SU-DHL-6 (cell line): ENCODE measurements at regions not wholly inside any gene's neighbourhood (a gene's known extent, or its start where the extent isn't known, plus 50 kb on each side); places are given as distances from the start of the nearest gene placed in this dataset.

Experiments used
- H2AFZ ChIP-seq: fragments of 200-600 bp; sonication (generic); 2 replicates; pipeline ENCODE4 v1.6.1; 2014; ENCODE audit warnings: low read depth, mild to moderate bottlenecking, moderate library complexity, mixed read lengths, antibody characterized with exemption, low read length; ENCODE audit not compliant: severe bottlenecking
- H3F3A ChIP-seq: fragments of 200-600 bp; shearing (Covaris generic); 2 replicates; pipeline ENCODE4 v1.6.0; 2016; ENCODE audit warnings: antibody characterized with exemption, mild to moderate bottlenecking; ENCODE audit not compliant: insufficient read depth
- H3K27ac ChIP-seq: fragments of 200-600 bp; sonication (generic); 2 replicates; pipeline ENCODE4 v1.5.1; 2016; ENCODE audit warnings: low read depth, mild to moderate bottlenecking, low read length, moderate library complexity, mixed read lengths
- H3K27me3 ChIP-seq: fragments of 200-600 bp; sonication (generic), shearing (Covaris generic); 2 replicates; pipeline ENCODE4 v1.6.0; 2014; ENCODE audit warnings: mild to moderate bottlenecking, low read length
- H3K36me3 ChIP-seq: fragments of 200-600 bp; sonication (generic); 2 replicates; pipeline ENCODE4 v1.6.1; 2014; ENCODE audit warnings: mild to moderate bottlenecking, low read length, mixed read lengths
- H3K4me2 ChIP-seq: fragments of 300-600, 200-600 bp; shearing (Covaris generic), sonication (generic); 2 replicates; pipeline ENCODE4 v1.6.0; 2014; ENCODE audit warnings: low read length, low read depth, mild to moderate bottlenecking; ENCODE audit not compliant: poor library complexity, severe bottlenecking
- H3K4me3 ChIP-seq: fragments of 200-600 bp; sonication (generic); 2 replicates; pipeline ENCODE4 v1.5.1; 2014; ENCODE audit warnings: antibody characterized with exemption, low read length, mild to moderate bottlenecking, mixed read lengths; ENCODE audit not compliant: insufficient read depth, poor library complexity, severe bottlenecking
- H3K79me2 ChIP-seq: fragments of 200-600 bp; sonication (generic); 2 replicates; pipeline ENCODE4 v1.6.1; 2014; ENCODE audit warnings: mild to moderate bottlenecking, low read length, moderate library complexity; ENCODE audit not compliant: insufficient read depth
- H3K9ac ChIP-seq: fragments of 200-600 bp; sonication (generic); 2 replicates; pipeline ENCODE4 v1.7.0; 2014; ENCODE audit warnings: mild to moderate bottlenecking, low read length
- H3K9me2 ChIP-seq: fragments of 200-600 bp; sonication (generic); replicated peaks from 2 replicates; pipeline ENCODE4 v1.6.1; 2014; ENCODE audit warnings: low read length; ENCODE audit not compliant: insufficient read depth
- H3K9me3 ChIP-seq: fragments of 200-600 bp; sonication (generic); 2 replicates; pipeline ENCODE4 v1.6.1; 2014; ENCODE audit warnings: low read length, mixed read lengths; ENCODE audit not compliant: insufficient read depth
- H4K20me1 ChIP-seq: fragments of 200-600 bp; sonication (generic); 2 replicates; pipeline ENCODE4 v1.6.1; 2014; ENCODE audit warnings: low read depth, mild to moderate bottlenecking, antibody characterized with exemption, low read length, moderate library complexity, mixed read lengths
- CTCF ChIP-seq: fragments of 200-600 bp; sonication (generic); IDR thresholded peaks from one replicate; pipeline ENCODE4 v1.5.1; 2017; ENCODE audit warnings: antibody characterized with exemption, mild to moderate bottlenecking, low read length, moderate library complexity; ENCODE audit not compliant: insufficient read depth, poor library complexity, severe bottlenecking
- EZH2phosphoT487 ChIP-seq: fragments of 200-600 bp; sonication (generic), shearing (Covaris generic); conservative IDR thresholded peaks from 2 replicates; pipeline ENCODE4 v1.6.1; 2018; ENCODE audit warnings: mild to moderate bottlenecking, antibody characterized with exemption, low read length, moderate library complexity, mixed read lengths

GRCh38 chr16:65600046-65600445 is 478.2 kb upstream of the CDH11 start:
- TF ChIP-seq CTCF (no peak), EZH2phosphoT487 (no peak)
- Histone ChIP-seq H3K27ac (no peak overlapping the region), H3K4me2 (no peak overlapping the region), H3K27me3 (no peaks in the 10 kb centered on the region), H3K9me2 (no peaks in the 10 kb centered on the region), H2AFZ (no peak overlapping the region), H3K9me3 (no peaks in the 10 kb centered on the region), H3K9ac (no peak overlapping the region), H4K20me1 (no peaks in the 10 kb centered on the region), H3K79me2 (no peaks in the 10 kb centered on the region), H3F3A (no peaks in the 10 kb centered on the region), H3K4me3 (no peak overlapping the region), H3K36me3 (no peaks in the 10 kb centered on the region)

- H3K4me3 ChIP-seq = no peak overlapping the region
- no peaks in the 10 kb centered on the region for H3K9me3 ChIP-seq
- H3K79me2 ChIP-seq = no peaks in the 10 kb centered on the region
- no peaks in the 10 kb centered on the region for H3F3A ChIP-seq
- H3K4me2 ChIP-seq = no peak overlapping the region
- no peak overlapping the region for H3K27ac ChIP-seq
- no peaks in the 10 kb centered on the region for H3K9me2 ChIP-seq
- no peak overlapping the region for H2AFZ ChIP-seq
- H4K20me1 ChIP-seq = no peaks in the 10 kb centered on the region
- no peak overlapping the region for H3K9ac ChIP-seq
- no peaks in the 10 kb centered on the region for H3K27me3 ChIP-seq
- TF ChIP-seq EZH2phosphoT487 (no peak), CTCF (no peak)
- no peaks in the 10 kb centered on the region for H3K36me3 ChIP-seq
Observed at GRCh38 chr16:65598621-65599020, 476.8 kb upstream of the CDH11 start.

- Histone ChIP-seq H3K9me3 (no peaks in the 10 kb centered on the region), H3K9me2 (no peaks in the 10 kb centered on the region), H3K4me3 (no peak overlapping the region), H3F3A (no peaks in the 10 kb centered on the region), H3K27ac (no peak overlapping the region), H2AFZ (no peak overlapping the region), H3K36me3 (no peaks in the 10 kb centered on the region), H3K4me2 (no peak overlapping the region), H3K27me3 (no peaks in the 10 kb centered on the region), H4K20me1 (no peaks in the 10 kb centered on the region), H3K9ac (no peak overlapping the region), H3K79me2 (no peaks in the 10 kb centered on the region)
- TF ChIP-seq CTCF (no peak), EZH2phosphoT487 (no peak)
Observed at GRCh38 chr16:65583498-65583897, 461.6 kb upstream of the CDH11 start.

GRCh38 chr16:65579050-65579449 is 457.2 kb upstream of the CDH11 start:
- Histone ChIP-seq H3K36me3 (no peaks in the 10 kb centered on the region), H3K27me3 (no peaks in the 10 kb centered on the region), H3K4me2 (no peak overlapping the region), H2AFZ (no peak overlapping the region), H3K9me3 (no peaks in the 10 kb centered on the region), H3K9ac (no peak overlapping the region), H3F3A (no peaks in the 10 kb centered on the region), H3K27ac (no peak overlapping the region), H3K9me2 (no peaks in the 10 kb centered on the region), H3K4me3 (no peak overlapping the region), H4K20me1 (no peaks in the 10 kb centered on the region), H3K79me2 (no peaks in the 10 kb centered on the region)
- no peak for TF ChIP-seq EZH2phosphoT487
